HS-27A (cell line): ENCODE measurements at regions not wholly inside any gene's neighbourhood (a gene's known extent, or its start where the extent isn't known, plus 50 kb on each side); places are given as distances from the start of the nearest gene placed in this dataset.

ENCODE experiments used
- DNase-seq: peaks from one replicate; pipeline ENCODE4 v3.0.0-alpha.2; 2012; ENCODE audit warnings: low read depth, missing footprints

DNA sequence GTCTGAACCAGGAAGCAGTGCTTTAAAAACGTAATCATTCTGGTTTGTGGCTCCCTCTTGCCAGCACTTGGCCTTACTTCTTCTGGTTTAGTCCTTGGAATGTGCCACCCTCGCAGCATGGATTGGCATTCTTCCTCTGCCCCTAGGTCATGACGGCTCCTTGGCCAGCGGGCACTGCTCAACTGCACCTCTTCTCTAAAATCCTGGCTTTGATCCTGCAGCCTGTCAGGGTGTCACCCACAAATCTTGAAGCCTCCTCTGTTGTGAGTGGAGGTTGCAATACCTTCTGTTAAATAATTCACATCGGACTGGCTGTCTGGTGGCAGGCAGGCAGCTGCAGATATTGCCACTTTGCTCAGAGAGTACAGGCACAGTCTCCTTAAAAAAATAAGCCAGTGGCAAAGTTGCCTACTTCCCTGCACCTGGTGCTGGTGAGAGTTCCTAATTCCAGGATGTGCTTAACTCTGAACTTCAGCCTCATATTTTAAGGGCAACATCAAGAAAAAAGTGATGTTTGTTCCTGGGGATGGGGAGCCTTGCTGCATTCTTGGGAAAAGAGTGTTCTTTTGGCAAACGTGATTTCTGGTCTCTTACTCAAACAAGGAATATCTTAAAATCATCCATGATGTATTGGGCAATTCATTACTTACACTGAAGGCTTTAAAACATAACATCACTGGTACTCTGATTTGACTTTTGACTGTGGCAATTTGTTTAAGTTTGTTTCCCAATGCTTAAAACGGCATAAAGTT lies 179.8 kb downstream of the FOXA2 start:
- DNase-seq = no peak

DNA sequence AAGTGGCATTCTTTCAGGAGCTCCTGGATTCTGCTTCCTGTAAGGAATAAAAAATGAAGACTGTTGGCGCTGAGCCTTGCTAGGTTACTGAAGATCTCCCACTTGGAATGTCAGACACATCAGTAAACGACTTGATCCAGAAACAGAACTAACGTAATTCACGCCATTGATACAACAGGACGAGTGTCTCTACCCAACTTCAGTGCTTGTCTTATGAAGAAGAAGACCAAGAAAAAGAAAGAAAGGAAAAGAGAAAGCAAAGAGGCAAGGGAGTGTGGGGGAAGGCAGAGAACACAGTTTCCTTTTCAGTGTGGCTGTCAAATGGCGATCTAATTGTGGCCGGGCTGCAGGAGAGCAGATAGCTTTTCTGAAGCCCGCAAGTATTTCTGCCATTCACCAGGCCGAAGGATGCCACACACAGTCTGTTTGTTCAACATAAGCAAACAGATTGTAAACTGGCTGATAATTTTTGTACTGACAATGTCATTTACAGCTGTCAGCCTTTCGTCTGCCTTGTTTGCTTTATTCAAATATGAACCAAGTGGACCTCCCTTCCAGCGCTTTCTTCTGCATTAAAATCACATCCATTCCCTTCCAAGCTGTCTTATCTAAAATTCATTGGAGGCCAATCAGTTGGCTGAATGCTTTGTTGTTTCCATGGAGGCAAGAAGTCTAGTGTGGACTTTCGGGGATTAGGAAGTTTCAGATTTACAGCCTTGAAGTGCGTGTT lies 180.6 kb downstream of the FOXA2 start:
- DNase-seq = no peak

DNA sequence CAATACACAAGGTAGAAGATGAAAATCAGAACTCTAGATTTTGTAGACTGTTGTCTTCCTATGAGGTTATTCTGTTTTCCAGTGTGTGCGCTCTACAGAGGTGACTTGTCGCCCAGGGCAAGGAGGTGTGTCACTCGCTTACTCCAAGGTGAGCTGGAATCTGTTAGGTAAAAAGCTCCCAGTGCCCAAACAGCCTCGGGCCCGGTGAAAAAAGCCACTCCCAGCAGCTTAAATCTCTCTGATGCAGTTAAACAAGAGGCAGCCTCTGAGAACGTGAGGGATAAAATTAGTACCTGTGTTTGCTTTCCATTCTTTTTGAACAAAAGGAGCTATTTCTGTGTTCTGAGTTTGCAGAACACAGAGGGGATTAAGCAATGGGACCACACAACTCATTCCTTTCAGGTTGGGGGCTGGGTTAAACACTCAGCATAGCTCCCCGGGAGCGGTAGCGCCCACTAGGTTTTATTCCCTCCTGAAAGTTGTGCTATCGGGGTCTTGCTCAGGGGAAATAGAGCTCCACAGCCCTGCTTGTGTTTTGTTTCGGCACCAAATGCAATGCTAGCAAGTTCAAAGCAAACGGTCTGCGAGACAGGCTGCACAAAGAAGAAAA lies 181.2 kb downstream of the FOXA2 start:
- DNase-seq = no peak

DNA sequence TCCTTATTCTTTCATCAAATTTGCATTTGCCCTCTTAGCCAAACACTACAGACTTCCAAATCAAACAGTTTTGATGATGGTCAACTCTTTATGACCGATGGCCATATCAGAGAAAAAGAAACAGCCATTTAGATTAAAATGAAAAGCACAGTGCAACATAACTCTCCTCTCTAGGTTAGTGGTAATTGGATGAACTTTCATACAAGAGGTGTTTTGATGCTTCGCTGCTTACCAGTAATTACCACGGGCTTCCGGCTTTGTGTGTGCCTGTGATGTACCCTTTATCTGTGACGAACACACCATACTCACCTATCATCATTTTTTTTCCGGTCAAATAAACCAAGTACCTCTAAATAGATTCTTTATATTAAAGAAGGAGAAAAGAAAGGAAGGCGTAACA lies 181.8 kb downstream of the FOXA2 start:
- DNase-seq = no peak

DNA sequence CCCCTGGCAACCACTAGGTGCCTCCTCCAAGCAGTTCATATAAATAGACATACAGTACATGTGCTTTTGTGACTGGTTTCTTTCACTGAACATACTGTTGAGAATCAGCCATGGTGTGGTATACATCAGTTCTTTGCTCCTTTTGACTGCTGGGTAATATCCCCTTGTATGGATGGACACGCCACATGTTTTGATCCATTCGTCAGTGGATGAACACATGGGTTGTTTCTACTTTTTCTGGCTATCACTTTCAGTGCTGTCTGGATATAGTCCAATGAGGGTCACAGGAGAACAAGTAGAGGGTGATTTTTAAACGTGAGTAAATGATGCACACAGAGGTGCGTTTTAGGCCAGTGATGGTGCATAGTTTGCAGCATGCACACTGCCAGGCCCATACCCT lies 183.9 kb downstream of the FOXA2 start:
- no peak for DNase-seq

DNA sequence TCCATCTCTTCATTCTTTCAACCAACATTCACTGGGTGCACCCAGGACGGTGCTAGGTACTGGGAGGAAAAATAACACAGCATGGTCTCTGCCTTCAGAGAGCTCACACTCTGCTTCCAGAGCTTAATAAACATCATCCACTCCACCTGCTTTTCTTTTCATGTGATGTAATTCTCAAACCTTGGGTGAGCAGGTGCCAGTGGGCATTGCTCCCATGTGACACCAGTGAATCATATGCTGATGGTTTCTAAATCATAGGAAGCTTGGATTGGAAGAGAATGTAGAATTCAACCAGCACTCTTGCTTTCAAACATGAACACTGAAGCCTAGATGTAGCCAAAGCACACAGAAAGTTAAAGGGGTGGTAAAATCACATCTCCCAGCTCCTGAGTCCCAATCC lies 189.8 kb downstream of the FOXA2 start:
- DNase-seq = no peak

DNA sequence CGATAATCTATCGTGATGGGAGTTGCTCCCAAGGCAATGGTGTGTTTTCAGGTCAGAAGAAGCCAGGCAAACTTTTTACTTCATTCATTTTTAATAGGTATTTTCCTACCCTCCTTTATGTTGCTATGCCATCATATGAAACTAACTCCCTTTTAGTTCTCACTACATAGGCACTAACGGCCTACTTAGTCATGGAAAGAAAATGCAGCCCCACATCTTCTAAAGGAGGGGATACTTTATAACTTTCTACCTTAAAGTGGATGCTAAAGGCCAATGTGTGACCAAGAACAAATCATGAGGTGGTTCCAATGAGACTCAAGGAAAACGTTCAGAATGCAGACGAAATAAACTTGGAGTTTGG lies 193.8 kb downstream of the FOXA2 start:
- no peak for DNase-seq

DNA sequence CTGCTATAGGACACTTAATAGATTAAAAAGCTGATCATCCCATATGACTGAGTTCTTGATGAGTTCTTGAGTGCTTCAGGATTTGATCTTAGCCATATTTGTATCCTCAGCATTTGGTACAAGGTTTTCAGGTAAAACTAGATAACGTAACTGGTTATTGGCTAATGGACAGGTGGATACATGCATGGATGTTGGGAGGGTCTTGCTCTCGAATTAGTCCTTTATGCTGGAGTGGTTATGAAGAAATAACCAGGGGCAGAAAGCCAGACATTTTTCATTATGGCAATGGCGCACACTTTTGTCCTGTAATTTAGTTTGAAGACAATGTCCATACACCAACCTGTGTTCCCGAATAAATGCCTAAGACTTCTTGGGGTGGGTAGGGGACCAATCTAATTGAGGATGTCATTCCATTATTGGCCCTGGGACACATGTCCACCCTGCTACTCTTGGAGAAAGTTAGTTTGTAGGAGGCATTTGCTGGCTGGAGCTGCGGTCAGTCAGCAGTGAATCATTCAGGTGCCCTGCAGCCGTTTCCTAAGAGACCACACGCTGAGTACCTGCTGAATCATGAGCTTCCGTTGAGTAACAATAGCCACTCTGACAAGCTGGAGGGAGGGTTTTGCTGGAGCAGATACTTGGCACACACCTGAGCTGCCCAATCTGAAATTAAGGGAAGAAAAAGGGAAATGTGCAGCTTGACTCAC lies 194.4 kb downstream of the FOXA2 start:
- no peak for DNase-seq

DNA sequence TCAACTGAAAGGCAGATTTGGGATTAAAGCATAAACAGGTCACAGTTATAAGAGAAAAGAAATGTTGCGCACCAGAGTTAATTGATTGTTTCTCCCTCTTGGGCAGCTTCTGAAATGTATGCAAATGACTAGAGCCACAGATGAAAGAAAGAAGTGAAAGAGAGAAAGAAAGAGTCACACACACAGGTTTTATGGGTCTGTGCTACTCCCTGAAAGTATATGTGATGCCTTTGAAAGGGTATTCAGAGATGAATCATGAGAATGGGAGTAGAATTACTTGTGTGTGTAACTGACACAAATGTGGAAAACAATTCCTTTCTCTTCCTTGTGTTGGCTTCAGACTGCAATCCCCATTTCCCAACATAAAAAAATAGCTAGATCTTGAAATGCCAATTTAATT lies 196.9 kb downstream of the FOXA2 start:
- no peak for DNase-seq

DNA sequence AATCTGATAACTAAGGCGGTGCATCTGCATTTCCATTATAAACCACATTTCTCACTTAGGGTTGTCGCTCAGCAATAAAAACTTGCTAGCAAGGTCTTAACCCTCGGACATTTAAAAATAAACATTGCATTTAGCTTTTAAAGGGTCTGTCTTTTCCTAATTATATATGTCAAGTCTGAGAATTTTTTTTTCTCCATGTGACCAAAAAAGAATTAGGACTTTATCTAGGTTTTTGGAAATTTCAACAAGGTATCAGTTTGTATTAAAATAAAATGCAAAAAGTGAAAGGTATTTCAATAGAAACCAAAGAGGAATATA lies 198.1 kb downstream of the FOXA2 start:
- no peak for DNase-seq

DNA sequence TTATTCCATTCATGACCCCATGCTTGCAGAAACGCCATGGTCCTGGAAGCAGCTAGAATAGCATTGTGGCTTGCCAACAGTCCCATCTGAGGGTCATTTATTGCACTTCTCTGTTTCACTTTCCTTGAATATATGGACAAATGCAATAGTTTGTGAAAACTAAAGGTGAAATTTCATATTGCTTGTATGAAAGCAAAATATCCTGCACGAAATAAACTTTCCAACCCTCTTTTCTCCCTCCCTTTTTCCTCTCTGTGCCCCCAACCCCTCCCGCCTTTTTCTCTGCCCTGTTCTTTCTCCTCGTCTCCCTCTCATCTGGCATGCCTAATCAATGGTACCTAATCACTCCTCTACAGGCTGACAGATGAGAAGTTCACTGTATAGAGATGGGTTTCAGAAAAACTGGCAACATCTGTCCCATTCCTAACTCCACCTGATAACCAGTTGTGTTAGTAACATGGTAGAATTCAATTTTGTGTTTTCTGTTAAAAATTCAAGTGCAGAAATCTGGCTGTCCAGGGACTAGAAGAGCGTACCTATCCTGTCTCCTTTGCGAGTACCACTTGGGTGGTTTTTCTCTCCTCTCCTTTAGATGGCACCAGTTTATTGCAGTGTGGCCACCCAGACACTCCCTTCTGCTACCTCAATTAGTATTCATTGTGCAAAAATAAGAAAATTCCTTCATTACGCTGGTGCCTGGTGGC lies 198.6 kb downstream of the FOXA2 start:
- no peak for DNase-seq

DNA sequence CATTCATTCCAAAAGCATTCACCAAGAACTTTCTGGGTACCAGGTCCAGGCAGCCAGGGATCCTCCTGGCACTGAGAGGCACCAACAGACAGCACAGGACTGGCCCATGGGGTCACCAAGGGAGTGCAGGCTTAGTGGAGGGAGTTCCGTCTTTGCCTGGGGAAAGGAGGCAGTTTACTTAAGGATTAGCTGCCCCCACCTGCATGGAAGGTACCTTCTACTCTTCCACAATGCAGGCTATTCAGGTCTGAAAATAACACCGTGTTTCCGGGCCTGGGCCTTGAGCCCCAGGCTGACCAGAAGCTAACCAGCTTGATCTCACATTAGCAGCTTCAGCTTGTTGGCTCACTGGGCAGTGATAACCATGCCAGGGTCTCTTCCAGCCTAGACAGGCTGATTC lies 199.4 kb downstream of the FOXA2 start:
- no peak for DNase-seq

DNA sequence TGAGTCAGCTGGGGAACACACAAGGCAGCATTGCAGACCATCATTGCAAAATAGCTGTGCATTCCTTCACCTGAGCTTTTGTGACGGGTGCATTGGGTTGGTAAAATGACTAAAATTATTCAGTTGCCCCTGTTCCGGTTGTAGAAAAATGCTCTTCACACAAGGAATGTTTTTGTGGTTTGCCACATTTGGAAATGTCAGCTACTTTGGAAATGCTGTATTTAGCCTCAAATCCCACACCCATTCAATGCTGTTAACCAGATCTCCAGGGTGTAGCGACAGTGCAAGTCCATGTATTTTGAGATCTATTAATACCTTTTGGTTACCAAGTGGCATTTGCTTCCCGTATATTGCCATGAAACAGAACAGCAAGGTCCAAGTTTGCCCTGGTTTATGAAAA lies 201.2 kb downstream of the FOXA2 start:
- no peak for DNase-seq

DNA sequence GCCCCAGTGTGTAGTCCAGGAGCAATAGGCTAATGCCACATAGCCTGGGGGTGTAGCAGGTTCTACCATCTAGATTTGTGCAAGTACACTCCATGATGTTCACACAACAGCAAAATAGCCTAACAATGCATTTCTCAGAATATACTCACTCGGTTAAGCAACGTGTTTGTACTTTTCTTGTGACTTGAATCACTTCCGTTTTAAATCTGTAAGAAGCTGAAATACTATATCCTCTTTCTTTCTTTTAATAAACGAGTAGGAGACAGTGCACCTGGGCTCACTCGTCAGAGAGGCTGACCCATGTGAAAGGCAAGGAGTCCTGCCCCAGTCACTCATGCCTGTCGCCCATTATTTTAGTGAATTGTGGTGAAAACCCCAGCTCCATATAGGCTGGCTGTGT lies 201.6 kb downstream of the FOXA2 start:
- no peak for DNase-seq

DNA sequence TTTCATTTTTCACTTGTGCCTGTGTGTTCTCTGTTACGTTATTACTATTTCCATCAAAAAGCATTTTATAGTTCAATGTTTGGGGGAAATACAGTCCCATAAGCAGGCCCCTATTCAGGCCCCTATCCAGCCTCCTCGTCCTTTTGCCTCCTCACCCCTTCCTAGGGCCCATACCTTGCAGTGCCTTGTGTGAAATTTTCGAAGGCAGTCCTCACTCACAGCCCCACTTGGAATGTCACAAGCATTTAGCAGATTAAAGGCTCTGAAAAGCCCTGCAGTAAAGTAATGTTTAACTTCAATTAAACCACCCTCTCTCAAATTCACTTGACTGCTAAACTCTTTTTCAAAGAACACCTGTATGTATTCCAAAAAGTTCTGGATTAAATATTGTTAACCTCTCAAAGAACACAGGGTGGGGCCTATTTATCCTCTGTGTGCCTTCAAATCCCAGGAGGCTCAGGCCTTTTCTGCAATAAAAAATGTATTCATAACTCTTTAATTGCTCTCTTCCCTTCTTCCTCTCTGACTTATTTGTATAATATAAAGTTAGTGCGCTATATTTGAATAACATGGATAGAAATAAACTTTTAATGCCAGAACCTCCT lies 202.5 kb downstream of the FOXA2 start:
- DNase-seq = no peak

DNA sequence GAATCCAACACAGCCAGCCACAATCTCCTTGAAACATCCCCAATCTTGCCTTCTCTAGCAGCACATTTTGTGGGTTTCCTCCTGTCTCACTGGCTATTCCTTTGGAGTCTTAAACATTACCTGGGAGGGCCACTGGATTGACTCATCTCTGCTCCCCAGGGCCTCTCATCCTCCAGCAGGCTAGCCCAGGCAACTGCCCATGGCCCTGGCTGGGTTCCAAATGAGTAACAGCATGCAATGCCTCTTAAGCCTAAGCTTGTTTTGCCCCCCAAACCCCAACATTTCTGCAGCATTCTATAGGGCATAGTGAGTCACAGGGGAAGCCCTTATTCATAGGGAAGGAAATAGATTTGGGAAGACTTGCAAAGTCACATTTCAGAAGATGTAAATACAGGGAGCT lies 204.9 kb downstream of the FOXA2 start:
- DNase-seq = no peak

DNA sequence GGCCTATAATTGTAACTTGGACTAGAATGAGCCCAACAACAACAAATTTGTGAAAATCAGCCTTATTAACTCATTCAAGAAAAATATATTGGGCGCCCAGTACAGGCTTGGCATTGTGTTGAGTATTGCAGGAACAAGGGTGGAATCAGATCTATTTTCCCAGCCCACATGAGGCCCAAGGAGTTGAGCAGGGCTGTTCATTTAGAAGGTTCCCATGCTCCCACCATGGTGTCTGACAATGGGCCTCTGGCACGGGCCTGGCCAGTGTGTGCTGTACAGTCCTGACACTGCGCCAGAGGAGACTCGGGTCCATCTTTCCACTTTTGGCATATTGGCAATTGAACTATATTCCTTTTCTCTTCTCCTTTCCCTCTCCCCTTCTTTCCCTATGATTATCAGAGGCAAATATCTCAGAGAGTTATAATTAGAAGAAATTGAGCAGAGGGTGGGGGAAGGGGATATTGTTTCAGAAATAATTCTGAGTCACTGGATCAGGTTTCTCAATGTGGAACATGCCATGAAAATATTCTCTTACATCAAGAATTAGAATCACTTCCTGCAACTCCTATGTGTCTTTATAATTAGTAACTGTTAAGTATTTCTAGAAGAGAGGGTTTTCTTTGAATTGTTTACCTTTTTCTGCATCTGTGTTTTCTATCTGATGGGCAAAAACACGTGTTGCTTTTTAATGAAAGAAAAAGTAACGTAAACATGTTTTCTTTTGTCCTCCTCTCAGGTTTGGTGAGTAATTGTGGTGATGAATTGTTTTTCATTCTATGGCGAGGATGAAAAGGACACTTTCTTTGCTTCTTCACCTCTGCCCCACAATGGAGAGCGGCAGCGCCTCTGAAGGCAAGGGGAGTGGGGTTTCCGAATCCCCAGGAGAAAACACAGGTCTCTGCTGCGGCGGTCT lies 209.4 kb downstream of the FOXA2 start:
- DNase-seq = no peak

DNA sequence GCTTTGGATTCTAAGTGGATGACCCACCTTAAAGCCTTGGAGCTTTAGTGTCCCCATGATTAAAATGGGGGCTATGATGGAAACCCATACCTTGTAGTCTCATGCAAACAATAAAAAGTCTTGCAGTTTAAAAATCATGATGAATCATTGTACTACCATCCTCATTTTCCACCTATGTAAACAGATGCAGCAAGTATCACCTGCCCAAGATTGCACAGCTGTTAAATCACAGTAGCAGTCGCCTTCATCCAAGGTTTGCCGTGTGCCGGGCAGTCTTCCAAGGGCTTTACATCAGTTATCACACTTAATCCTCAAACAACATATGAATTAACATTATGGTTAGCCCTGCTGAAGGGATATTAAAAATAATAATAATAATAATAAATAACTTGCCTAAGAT lies 210.3 kb downstream of the FOXA2 start:
- no peak for DNase-seq

DNA sequence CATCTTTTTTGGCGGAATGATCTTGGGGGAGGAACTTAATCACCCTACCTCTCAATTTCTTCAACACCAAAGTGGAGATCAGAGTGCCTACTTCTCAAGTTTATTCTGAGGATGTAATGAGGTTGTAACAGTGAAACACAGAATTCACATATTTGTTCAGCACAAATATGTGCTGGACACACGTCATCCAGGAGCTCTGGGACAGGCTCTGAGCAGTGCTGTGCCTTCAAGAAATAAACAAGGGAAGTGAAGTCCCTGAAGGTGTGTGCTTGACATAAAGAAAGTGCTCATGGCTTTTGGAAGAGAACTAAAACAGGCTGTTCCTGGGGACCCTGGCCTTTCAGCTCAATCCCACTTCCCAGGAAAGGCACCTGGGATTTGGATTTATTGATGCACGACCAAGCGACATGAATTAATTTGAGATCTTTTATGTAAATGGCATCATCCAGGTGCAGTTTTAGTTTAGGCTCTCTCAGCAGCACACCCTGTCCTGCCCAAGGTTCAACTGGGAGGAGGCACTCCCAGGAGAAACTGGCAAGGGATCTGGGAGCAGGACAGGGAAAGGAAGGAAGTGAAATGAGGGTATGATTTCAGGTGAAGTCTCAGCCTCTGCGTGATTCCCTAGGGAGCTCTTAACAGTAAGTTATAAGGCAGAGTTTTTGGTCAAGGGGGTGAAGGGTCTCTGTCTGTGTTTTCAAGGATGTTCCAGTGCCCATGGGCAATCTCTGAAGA lies 211.0 kb downstream of the FOXA2 start:
- DNase-seq = no peak

DNA sequence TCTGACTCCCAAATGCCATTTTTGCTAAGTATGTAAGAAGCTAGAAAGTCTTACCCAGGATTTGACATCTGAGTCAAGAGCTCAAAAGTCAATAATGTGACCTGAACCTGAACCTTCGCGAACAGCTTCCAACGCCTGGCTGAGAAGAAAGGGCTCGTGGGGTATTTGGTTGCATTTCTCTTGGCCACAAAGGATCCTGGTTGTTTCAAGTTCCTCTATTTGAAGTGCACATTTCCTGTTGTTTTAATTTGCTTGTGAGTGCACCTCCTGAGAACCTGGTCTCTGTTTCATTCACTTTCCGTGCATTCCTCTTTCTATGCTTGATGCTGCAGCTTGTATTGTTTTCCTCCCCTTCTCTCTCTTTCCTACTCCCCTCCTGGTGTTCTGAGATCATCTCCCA lies 212.5 kb downstream of the FOXA2 start:
- DNase-seq = no peak
